H1 (cell line): ENCODE measurements at regions not wholly inside any gene's neighbourhood (a gene's known extent, or its start where the extent isn't known, plus 50 kb on each side); places are given as distances from the start of the nearest gene placed in this dataset.

Experiments used
- CTCF ChIA-PET: fragments of 300-600 bp; sonication (Branson Sonifier 250); formaldehyde crosslinking; loops from one replicate; lab custom pipeline; 2021; ENCODE audit not compliant: partially characterized antibody; lab: Charles Lee
- POLR2A ChIA-PET: fragments of 300-600 bp; sonication (Branson Sonifier 250); formaldehyde crosslinking; loops from one replicate; lab custom pipeline; 2021; ENCODE audit warnings: inconsistent platforms; ENCODE audit not compliant: partially characterized antibody; lab: Charles Lee
- DNase-seq, 2 experiments: peaks; one replicate each; pipeline versions ENCODE4 v3.0.0 to v3.0.0-alpha.2; 2010 to 2022; ENCODE audit warnings: low spot score in 2 of 2, low read depth in 1 of 2, mixed read lengths in 1 of 2
- FAIRE-seq: peaks from 2 replicates; lab custom pipeline; 2011; peaks lifted over from hg19 to GRCh38; lab: Jason Lieb, UNC
- H2AFZ ChIP-seq: 2 replicates; pipeline ENCODE4 v1.8.1; 2012; ENCODE audit warnings: low read length, inconsistent platforms
- H2AK5ac ChIP-seq: 2 replicates; pipeline ENCODE4 v1.6.1; 2013; ENCODE audit warnings: low read depth, low read length
- H2BK120ac ChIP-seq: replicated peaks from 2 replicates; pipeline ENCODE3; 2013; ENCODE audit warnings: low read depth, low read length, inconsistent platforms
- H2BK12ac ChIP-seq: 2 replicates; pipeline ENCODE4 v1.6.1; 2013; ENCODE audit warnings: low read depth, low read length
- H2BK15ac ChIP-seq: 2 replicates; pipeline ENCODE4 v1.6.1; 2013; ENCODE audit warnings: low read length
- H2BK20ac ChIP-seq: 2 replicates; pipeline ENCODE4 v1.6.1; 2013; ENCODE audit warnings: low read length
- H2BK5ac ChIP-seq: 2 replicates; pipeline ENCODE4 v1.6.1; 2013; ENCODE audit warnings: low read depth, low read length
- H3K14ac ChIP-seq: 2 replicates; pipeline ENCODE4 v1.6.1; 2013; ENCODE audit warnings: inconsistent platforms; ENCODE audit not compliant: insufficient read length
- H3K18ac ChIP-seq: 2 replicates; pipeline ENCODE4 v1.6.1; 2013; ENCODE audit warnings: low read length; ENCODE audit errors: extremely low read depth
- H3K23ac ChIP-seq: 2 replicates; pipeline ENCODE4 v1.6.1; 2013; ENCODE audit warnings: inconsistent platforms; ENCODE audit not compliant: insufficient read length
- H3K23me2 ChIP-seq: 2 replicates; pipeline ENCODE4 v1.6.1; 2013; ENCODE audit warnings: low read depth, low read length
- H3K27ac ChIP-seq: 2 replicates; pipeline ENCODE4 v1.6.1; 2011; ENCODE audit warnings: low read depth, low read length, inconsistent platforms
- H3K27me3 ChIP-seq, 4 experiments: replicated peaks in 1 of 4; 1 replicate in 1 of 4; 2 replicates in 3 of 4; pipeline versions ENCODE4 v1.6.1 to v1.8.1; 2011 to 2013; ENCODE audit warnings: low read length in 3 of 4, mild to moderate bottlenecking in 3 of 4, inconsistent platforms in 2 of 4, mixed read lengths in 2 of 4, moderate library complexity in 1 of 4; ENCODE audit not compliant: control insufficient read depth in 3 of 4, insufficient read depth in 3 of 4; ENCODE audit errors: extremely low read depth in 1 of 4
- H3K36me3 ChIP-seq, 4 experiments: 2 replicates each; pipeline versions ENCODE4 v1.6.1 to v1.8.1; 2011 to 2013; ENCODE audit warnings: mild to moderate bottlenecking in 4 of 4, low read length in 3 of 4, moderate library complexity in 2 of 4, control low read depth in 1 of 4, inconsistent platforms in 1 of 4; ENCODE audit not compliant: insufficient read depth in 4 of 4, control insufficient read depth in 2 of 4
- H3K4ac ChIP-seq: replicated peaks from 2 replicates; pipeline ENCODE3; 2013; ENCODE audit warnings: low read length, low read depth, mixed read lengths, inconsistent platforms; ENCODE audit not compliant: insufficient read length
- H3K4me1 ChIP-seq, 4 experiments: replicated peaks in 1 of 4; 1 replicate in 1 of 4; 2 replicates in 3 of 4; pipeline versions ENCODE4 v1.6.1 to v1.8.1; 2011 to 2013; ENCODE audit warnings: low read length in 3 of 4, inconsistent platforms in 2 of 4, mixed read lengths in 1 of 4; ENCODE audit not compliant: insufficient read depth in 4 of 4, control insufficient read depth in 3 of 4
- H3K4me2 ChIP-seq, 2 experiments: 2 replicates each; pipeline versions ENCODE4 v1.6.1 to v1.8.1; 2011 to 2013; ENCODE audit warnings: low read depth in 2 of 2, low read length in 2 of 2, control low read depth in 1 of 2, inconsistent platforms in 1 of 2, mild to moderate bottlenecking in 1 of 2; ENCODE audit not compliant: insufficient read depth in 1 of 2
- H3K4me3 ChIP-seq, 4 experiments: fragments of 200-600, 300-600 bp in 1 of 4; sonication (generic), shearing (Covaris generic), sonication (Bioruptor Twin) in 1 of 4; 2 replicates each; pipeline versions ENCODE4 v1.5.1 to v1.8.1; 2011 to 2016; ENCODE audit warnings: low read length in 4 of 4, low read depth in 3 of 4, control low read depth in 2 of 4, inconsistent platforms in 2 of 4, mild to moderate bottlenecking in 2 of 4, mixed read lengths in 1 of 4, moderate library complexity in 1 of 4; ENCODE audit not compliant: insufficient read depth in 2 of 4; ENCODE audit errors: extremely low read depth in 1 of 4
- H3K56ac ChIP-seq: replicated peaks from 2 replicates; pipeline ENCODE3; 2013; ENCODE audit warnings: low read depth, mild to moderate bottlenecking, mixed read lengths, low read length, inconsistent platforms; ENCODE audit not compliant: insufficient read length
- H3K79me1 ChIP-seq: 2 replicates; pipeline ENCODE4 v1.6.1; 2013; ENCODE audit warnings: low read depth, low read length, control low read depth
- H3K79me2 ChIP-seq, 2 experiments: 2 replicates each; pipeline versions ENCODE4 v1.6.1 to v1.8.1; 2012 to 2013; ENCODE audit warnings: low read length in 2 of 2, mild to moderate bottlenecking in 2 of 2, inconsistent platforms in 1 of 2; ENCODE audit not compliant: insufficient read depth in 2 of 2, control insufficient read depth in 1 of 2
- H3K9ac ChIP-seq, 4 experiments: replicated peaks in 1 of 4; 1 replicate in 1 of 4; 2 replicates in 3 of 4; pipeline versions ENCODE4 v1.6.1 to v1.8.1; 2011 to 2013; ENCODE audit warnings: low read depth in 3 of 4, low read length in 3 of 4, control low read depth in 2 of 4, mild to moderate bottlenecking in 2 of 4, moderate library complexity in 2 of 4, inconsistent platforms in 1 of 4; ENCODE audit errors: extremely low read depth in 1 of 4
- H3K9me3 ChIP-seq, 2 experiments: 2 replicates each; pipeline versions ENCODE4 v1.6.1 to v1.8.1; 2012 to 2013; ENCODE audit warnings: mild to moderate bottlenecking in 2 of 2, moderate library complexity in 2 of 2, control low read depth in 1 of 2, inconsistent platforms in 1 of 2, low read depth in 1 of 2, low read length in 1 of 2, mixed read lengths in 1 of 2; ENCODE audit not compliant: insufficient read depth in 2 of 2
- H4K20me1 ChIP-seq, 2 experiments: replicated peaks in 1 of 2; 2 replicates each; pipeline versions ENCODE3 to v1.8.1; 2011 to 2013; ENCODE audit warnings: inconsistent platforms in 2 of 2, low read length in 2 of 2, mild to moderate bottlenecking in 1 of 2; ENCODE audit not compliant: insufficient read depth in 2 of 2, control insufficient read depth in 1 of 2
- H4K5ac ChIP-seq: 2 replicates; pipeline ENCODE4 v1.6.1; 2013; ENCODE audit warnings: low read length, low read depth, mixed read lengths, inconsistent platforms; ENCODE audit not compliant: insufficient read length
- H4K8ac ChIP-seq: 2 replicates; pipeline ENCODE4 v1.8.0; 2013; ENCODE audit warnings: mild to moderate bottlenecking, moderate library complexity, low read length, inconsistent platforms; ENCODE audit not compliant: insufficient read depth; ENCODE audit errors: extremely low read depth
- H4K91ac ChIP-seq: replicated peaks from 2 replicates; pipeline ENCODE3; 2013; ENCODE audit warnings: low read length, mixed read lengths, inconsistent platforms; ENCODE audit not compliant: insufficient read length
- KDM5A ChIP-seq: fragments of 200-600 bp; IDR thresholded peaks from 2 replicates; pipeline ENCODE4 v1.7.1; 2012; ENCODE audit warnings: mild to moderate bottlenecking, low read length, inconsistent platforms, mixed read lengths
- WGBS, 2 experiments: shearing (Covaris generic) in 1 of 2; methylation state at CpG; one replicate each; pipeline versions ENCODE4 v1.1.6 to v1.1.7; 2013 to 2015; ENCODE audit warnings: low lambda C conversion rate in 2 of 2, mixed read lengths in 2 of 2, inconsistent platforms in 1 of 2, low coverage in 1 of 2, missing lambda C conversion rate in 1 of 2; ENCODE audit not compliant: insufficient replicate concordance in 2 of 2, insufficient coverage in 1 of 2, insufficient read length in 1 of 2; ENCODE audit errors: extremely low coverage in 1 of 2, missing lambda C conversion rate in 1 of 2; 5-methylcytosine and 5-hydroxymethylcytosine counted together

- DNase-seq (no peak), FAIRE-seq (no peak)
- Histone ChIP-seq H3K79me2 (no peaks in the 10 kb centered on the region), H2BK5ac (no peak overlapping the region), H2AFZ (no peak overlapping the region), H3K9me3 (no peaks in the 10 kb centered on the region), H3K14ac (no peak overlapping the region), H2BK20ac (no peak overlapping the region), H2BK12ac (no peak overlapping the region), H4K5ac (no peak overlapping the region), H2BK120ac (no peak overlapping the region), H2BK15ac (no peak overlapping the region), H4K91ac (no peak overlapping the region), H4K20me1 (peaks cover 0 to under 1% of the 10 kb centered on the region in 2 experiments), H2AK5ac (no peak overlapping the region), H3K4ac (no peak overlapping the region), H4K8ac (no peak overlapping the region)
- POLR2A ChIA-PET: no interaction called here
- TF ChIP-seq KDM5A: no peak
- TF ChIP-seq, all 59 proteins: peak for 0
- H3K4me2 ChIP-seq: no peak overlapping the region
- H3K36me3 ChIP-seq: no peaks in the 10 kb centered on the region
- H3K79me1 ChIP-seq: no peaks in the 10 kb centered on the region
- H3K27ac ChIP-seq: no peak overlapping the region
- H3K27me3 ChIP-seq: no peaks in the 10 kb centered on the region; a peak in 1 of 7 replicates
- H3K23ac ChIP-seq: no peak overlapping the region
- no peak overlapping the region for H3K18ac ChIP-seq
- H3K23me2 ChIP-seq: peaks cover 3% of the 10 kb centered on the region
- CTCF ChIA-PET: interaction anchor here (0.9 to 1.5 kb wide), 2 partner anchors 8 to 12 kb away, joined by 4 read pairs; no protein-coding TSS in a partner anchor
- H3K4me1 ChIP-seq: peaks cover 0 to 8% (median 4%) of the 10 kb centered on the region in 4 experiments; a peak in 5 of 7 replicates
- no peak overlapping the region for H3K56ac ChIP-seq
- H3K4me3 ChIP-seq: no peak overlapping the region
- 78% methylated on average over 8 of the region's 8 CpGs; no CpG with 5 or more reads in 1 of the 2 experiments for WGBS, 2 experiments
- H3K9ac ChIP-seq: no peak overlapping the region
Observed at GRCh38 chr21:39007532-39007931, 175.7 kb downstream of the PSMG1 start.
